GM18858 (cell line): ENCODE measurements at regions not wholly inside any gene's neighbourhood (a gene's known extent, or its start where the extent isn't known, plus 50 kb on each side); places are given as distances from the start of the nearest gene placed in this dataset.

ENCODE experiments used
- ATAC-seq: cut with Tn5 transposase; IDR thresholded peaks from one replicate; pipeline ENCODE4 v1.9.1; 2021; ENCODE audit not compliant: unreplicated experiment

GRCh38 chr1:232484856-232485255, 145.1 kb downstream of the SIPA1L2 start:
- ATAC-seq: no peak

- ATAC-seq: no peak
These were observed 146.1 kb downstream of the SIPA1L2 start for GRCh38 chr1:232483826-232484225.

GRCh38 chr1:232481091-232481490, 148.8 kb downstream of the SIPA1L2 start:
- ATAC-seq: no peak

GRCh38 chr1:232477728-232478127, 152.2 kb downstream of the SIPA1L2 start:
- no peak for ATAC-seq

- ATAC-seq: no peak
These were observed 153.4 kb downstream of the SIPA1L2 start for GRCh38 chr1:232476538-232476950.

GRCh38 chr1:232474826-232475225, 155.1 kb downstream of the SIPA1L2 start:
- ATAC-seq: no peak

- no peak for ATAC-seq
These were observed 156.0 kb downstream of the SIPA1L2 start for GRCh38 chr1:232473900-232474299.

GRCh38 chr1:232473324-232473723, 156.6 kb downstream of the SIPA1L2 start:
- ATAC-seq: no peak

- no peak for ATAC-seq
These were observed 157.4 kb downstream of the SIPA1L2 start for GRCh38 chr1:232472485-232473041.

GRCh38 chr1:232471250-232471649, 158.7 kb downstream of the SIPA1L2 start:
- no peak for ATAC-seq

GRCh38 chr1:232470711-232471110, 159.2 kb downstream of the SIPA1L2 start:
- no peak for ATAC-seq

- ATAC-seq: no peak
These were observed 161.7 kb downstream of the SIPA1L2 start for GRCh38 chr1:232468249-232468648.

- no peak for ATAC-seq
These were observed 162.7 kb downstream of the SIPA1L2 start for GRCh38 chr1:232467073-232467760.

- ATAC-seq: no peak
These were observed 165.6 kb downstream of the SIPA1L2 start for GRCh38 chr1:232464325-232464724.

- ATAC-seq: no peak
These were observed 166.7 kb downstream of the SIPA1L2 start for GRCh38 chr1:232463225-232463624.

GRCh38 chr1:232462213-232462612, 167.7 kb downstream of the SIPA1L2 start:
- no peak for ATAC-seq

GRCh38 chr1:232459826-232460225, 170.1 kb downstream of the SIPA1L2 start:
- ATAC-seq: no peak

GRCh38 chr1:232459087-232459486, 170.8 kb downstream of the SIPA1L2 start:
- ATAC-seq: no peak

GRCh38 chr1:232457595-232457994, 172.3 kb downstream of the SIPA1L2 start:
- peak; percentile 90 for ATAC-seq

GRCh38 chr1:232456714-232457113, 173.2 kb downstream of the SIPA1L2 start:
- no peak for ATAC-seq

GRCh38 chr1:232454227-232454886, 175.6 kb downstream of the SIPA1L2 start:
- no peak for ATAC-seq

- no peak for ATAC-seq
These were observed 177.0 kb downstream of the SIPA1L2 start for GRCh38 chr1:232452736-232453440.
